ENCODE measurements at regions not wholly inside any gene's neighbourhood (a gene's known extent, or its start where the extent isn't known, plus 50 kb on each side); places are given as distances from the start of the nearest gene placed in this dataset.
A peak's percentile ranks its signal among the peaks of the same experiment; 100 is the strongest.

DNA sequence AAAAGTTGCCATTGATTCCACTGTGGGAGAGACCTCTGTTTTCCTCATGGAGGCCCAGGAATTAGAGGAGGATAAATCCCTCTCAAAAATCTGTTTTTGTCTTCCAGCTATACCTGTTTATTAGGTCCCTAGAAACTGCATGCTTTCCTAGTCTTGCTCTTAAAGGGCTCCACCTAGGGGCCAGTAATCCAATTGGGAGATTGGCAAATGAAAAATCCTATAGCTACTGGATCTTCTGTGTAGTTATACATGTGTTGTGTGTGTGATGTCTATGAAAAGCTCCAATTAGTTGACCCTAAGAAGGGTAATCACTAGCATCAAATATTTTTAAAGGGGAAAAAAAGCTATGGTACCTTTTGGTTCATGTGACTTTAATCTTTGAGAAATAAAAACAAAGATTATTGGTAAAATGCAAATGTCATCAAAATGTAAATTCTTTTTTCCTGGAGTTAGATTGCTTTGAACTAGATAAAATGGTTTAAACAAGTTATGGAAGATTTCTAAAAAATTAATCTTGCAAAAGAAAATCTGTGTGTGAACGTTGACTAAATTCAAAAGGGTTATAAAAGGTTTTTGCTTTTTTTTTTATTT is 63.4 kb upstream of the C1QTNF9B start:
- no peak overlapping the region for H3K4me2 ChIP-seq (ENCODE audit: low read length)
- H3K27ac ChIP-seq (ENCODE audit: low read length): no peak overlapping the region
- no peaks in the 10 kb centered on the region for H3F3A ChIP-seq (ENCODE audit: insufficient read depth, low read length, poor library complexity, severe bottlenecking)
- no peaks in the 10 kb centered on the region for H3K9me2 ChIP-seq (ENCODE audit: insufficient read depth, low read length)
- no peaks in the 10 kb centered on the region for H3K27me3 ChIP-seq (ENCODE audit: insufficient read depth, low read depth, low read length)
- no peak overlapping the region for H2AFZ ChIP-seq (ENCODE audit: low read depth, low read length)
- H3K79me2 ChIP-seq (replicated peaks; ENCODE audit: insufficient read depth, low read length): no peaks in the 10 kb centered on the region
- no peaks in the 10 kb centered on the region for H3K9me3 ChIP-seq (ENCODE audit: low read length)
- H3K36me3 ChIP-seq (ENCODE audit: insufficient read depth, low read length): no peaks in the 10 kb centered on the region
- no peak overlapping the region for H3K4me3 ChIP-seq (ENCODE audit: low read length)
- TF ChIP-seq MXI1 (conservative IDR thresholded peaks at IDR 0.05; ENCODE audit: poor library complexity, severe bottlenecking) (no peak), RAD21 (conservative IDR thresholded peaks at IDR 0.05) (peak; percentile 53), SMC3 (conservative IDR thresholded peaks at IDR 0.05; ENCODE audit: poor library complexity) (peak; percentile 42), TAF1 (IDR thresholded peaks at IDR 0.05; ENCODE audit: low read depth) (no peak), POLR2AphosphoS5 (IDR thresholded peaks at IDR 0.05) (no peak)
- TF ChIP-seq, protein P1, sequence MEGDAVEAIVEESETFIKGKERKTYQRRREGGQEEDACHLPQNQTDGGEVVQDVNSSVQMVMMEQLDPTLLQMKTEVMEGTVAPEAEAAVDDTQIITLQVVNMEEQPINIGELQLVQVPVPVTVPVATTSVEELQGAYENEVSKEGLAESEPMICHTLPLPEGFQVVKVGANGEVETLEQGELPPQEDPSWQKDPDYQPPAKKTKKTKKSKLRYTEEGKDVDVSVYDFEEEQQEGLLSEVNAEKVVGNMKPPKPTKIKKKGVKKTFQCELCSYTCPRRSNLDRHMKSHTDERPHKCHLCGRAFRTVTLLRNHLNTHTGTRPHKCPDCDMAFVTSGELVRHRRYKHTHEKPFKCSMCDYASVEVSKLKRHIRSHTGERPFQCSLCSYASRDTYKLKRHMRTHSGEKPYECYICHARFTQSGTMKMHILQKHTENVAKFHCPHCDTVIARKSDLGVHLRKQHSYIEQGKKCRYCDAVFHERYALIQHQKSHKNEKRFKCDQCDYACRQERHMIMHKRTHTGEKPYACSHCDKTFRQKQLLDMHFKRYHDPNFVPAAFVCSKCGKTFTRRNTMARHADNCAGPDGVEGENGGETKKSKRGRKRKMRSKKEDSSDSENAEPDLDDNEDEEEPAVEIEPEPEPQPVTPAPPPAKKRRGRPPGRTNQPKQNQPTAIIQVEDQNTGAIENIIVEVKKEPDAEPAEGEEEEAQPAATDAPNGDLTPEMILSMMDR (IDR thresholded peaks at IDR 0.05; ENCODE audit: poor library complexity, severe bottlenecking): peak; percentile 71
- no peak overlapping the region for H3K9ac ChIP-seq (ENCODE audit: low read length)
- H4K20me1 ChIP-seq (ENCODE audit: insufficient read depth): no peaks in the 10 kb centered on the region

DNA sequence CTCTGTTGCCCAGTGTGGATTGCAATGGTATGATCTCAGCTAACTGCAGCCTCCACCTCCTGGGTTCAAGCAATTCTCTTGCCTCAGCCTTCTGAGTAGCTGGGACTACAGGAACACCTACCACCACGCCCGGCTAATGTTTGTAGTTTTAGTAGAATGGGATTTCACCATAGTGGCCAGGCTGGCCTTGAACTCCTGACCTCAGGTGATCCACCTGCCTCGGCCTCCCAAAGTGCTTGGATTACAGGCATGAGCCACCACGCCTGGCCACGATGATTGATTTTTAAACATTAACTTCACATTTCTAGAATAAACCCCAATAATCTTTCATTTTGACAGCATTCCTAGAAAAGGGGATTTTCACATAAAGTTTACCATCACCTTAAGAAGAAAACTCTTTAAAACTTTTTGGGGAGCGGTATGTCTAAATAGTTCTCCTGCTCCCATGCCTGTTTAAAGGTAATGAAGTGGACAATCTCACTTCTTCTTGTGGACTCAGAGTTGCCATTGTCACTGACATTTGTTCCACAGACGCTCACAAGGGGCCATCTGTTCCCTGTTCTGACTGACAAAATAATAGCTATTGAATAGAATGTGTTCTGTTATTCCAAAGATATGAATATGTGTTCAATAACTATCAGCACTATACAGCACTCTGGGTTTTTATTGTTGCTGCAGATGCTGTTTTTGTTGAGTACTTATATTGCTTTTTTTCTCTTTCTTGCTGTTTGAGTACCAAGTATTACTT is 66.1 kb upstream of the C1QTNF9B start:
- Histone ChIP-seq H3K4me3 (ENCODE audit: low read length) (no peak overlapping the region), H3K27me3 (ENCODE audit: insufficient read depth, low read depth, low read length) (no peaks in the 10 kb centered on the region), H3K9me2 (ENCODE audit: insufficient read depth, low read length) (no peaks in the 10 kb centered on the region), H3K79me2 (replicated peaks; ENCODE audit: insufficient read depth, low read length) (no peaks in the 10 kb centered on the region), H3K36me3 (ENCODE audit: insufficient read depth, low read length) (no peaks in the 10 kb centered on the region), H3K9ac (ENCODE audit: low read length) (no peak overlapping the region), H3K4me2 (ENCODE audit: low read length) (no peak overlapping the region), H2AFZ (ENCODE audit: low read depth, low read length) (no peak overlapping the region), H3K9me3 (ENCODE audit: low read length) (no peaks in the 10 kb centered on the region), H4K20me1 (ENCODE audit: insufficient read depth) (no peaks in the 10 kb centered on the region), H3F3A (ENCODE audit: insufficient read depth, low read length, poor library complexity, severe bottlenecking) (no peaks in the 10 kb centered on the region), H3K27ac (ENCODE audit: low read length) (no peak overlapping the region)
- TF ChIP-seq MXI1 (conservative IDR thresholded peaks at IDR 0.05; ENCODE audit: poor library complexity, severe bottlenecking): no peak
- TF ChIP-seq EZH2 (IDR thresholded peaks at IDR 0.05; ENCODE audit: borderline replicate concordance, insufficient read depth, low read length, poor library complexity, severe bottlenecking): no peak
- TF ChIP-seq, protein P2, sequence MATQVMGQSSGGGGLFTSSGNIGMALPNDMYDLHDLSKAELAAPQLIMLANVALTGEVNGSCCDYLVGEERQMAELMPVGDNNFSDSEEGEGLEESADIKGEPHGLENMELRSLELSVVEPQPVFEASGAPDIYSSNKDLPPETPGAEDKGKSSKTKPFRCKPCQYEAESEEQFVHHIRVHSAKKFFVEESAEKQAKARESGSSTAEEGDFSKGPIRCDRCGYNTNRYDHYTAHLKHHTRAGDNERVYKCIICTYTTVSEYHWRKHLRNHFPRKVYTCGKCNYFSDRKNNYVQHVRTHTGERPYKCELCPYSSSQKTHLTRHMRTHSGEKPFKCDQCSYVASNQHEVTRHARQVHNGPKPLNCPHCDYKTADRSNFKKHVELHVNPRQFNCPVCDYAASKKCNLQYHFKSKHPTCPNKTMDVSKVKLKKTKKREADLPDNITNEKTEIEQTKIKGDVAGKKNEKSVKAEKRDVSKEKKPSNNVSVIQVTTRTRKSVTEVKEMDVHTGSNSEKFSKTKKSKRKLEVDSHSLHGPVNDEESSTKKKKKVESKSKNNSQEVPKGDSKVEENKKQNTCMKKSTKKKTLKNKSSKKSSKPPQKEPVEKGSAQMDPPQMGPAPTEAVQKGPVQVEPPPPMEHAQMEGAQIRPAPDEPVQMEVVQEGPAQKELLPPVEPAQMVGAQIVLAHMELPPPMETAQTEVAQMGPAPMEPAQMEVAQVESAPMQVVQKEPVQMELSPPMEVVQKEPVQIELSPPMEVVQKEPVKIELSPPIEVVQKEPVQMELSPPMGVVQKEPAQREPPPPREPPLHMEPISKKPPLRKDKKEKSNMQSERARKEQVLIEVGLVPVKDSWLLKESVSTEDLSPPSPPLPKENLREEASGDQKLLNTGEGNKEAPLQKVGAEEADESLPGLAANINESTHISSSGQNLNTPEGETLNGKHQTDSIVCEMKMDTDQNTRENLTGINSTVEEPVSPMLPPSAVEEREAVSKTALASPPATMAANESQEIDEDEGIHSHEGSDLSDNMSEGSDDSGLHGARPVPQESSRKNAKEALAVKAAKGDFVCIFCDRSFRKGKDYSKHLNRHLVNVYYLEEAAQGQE (IDR thresholded peaks at IDR 0.05; ENCODE audit: borderline replicate concordance): no peak
- no peak for TF ChIP-seq RAD21 (conservative IDR thresholded peaks at IDR 0.05)
- TF ChIP-seq POLR2AphosphoS5 (IDR thresholded peaks at IDR 0.05): no peak
- no peak for TF ChIP-seq EP300 (conservative IDR thresholded peaks at IDR 0.05; ENCODE audit: poor library complexity, severe bottlenecking)
- TF ChIP-seq SMC3 (conservative IDR thresholded peaks at IDR 0.05; ENCODE audit: poor library complexity): no peak
- no peak for TF ChIP-seq TAF1 (IDR thresholded peaks at IDR 0.05; ENCODE audit: low read depth)
- TF ChIP-seq, protein P1 (IDR thresholded peaks at IDR 0.05; ENCODE audit: poor library complexity, severe bottlenecking): no peak

All from neural cell (in vitro differentiated cells).